Chondrocyte (in vitro differentiated cells): ENCODE measurements at regions not wholly inside any gene's neighbourhood (a gene's known extent, or its start where the extent isn't known, plus 50 kb on each side); places are given as distances from the start of the nearest gene placed in this dataset.

Experiments
- DNase-seq: peaks from one replicate; pipeline ENCODE4 v3.0.0; 2021; ENCODE audit warnings: mixed read lengths, low spot score
- H3K27ac Mint-ChIP-seq: one replicate; pipeline ENCODE4 v1.8.0; 2021; ENCODE audit warnings: mild to moderate bottlenecking, moderate library complexity, mixed read lengths; ENCODE audit not compliant: unreplicated experiment
- H3K27me3 Mint-ChIP-seq: 2 replicates; pipeline ENCODE4 v1.8.0; 2021; ENCODE audit warnings: low read depth, mixed read lengths
- H3K36me3 Mint-ChIP-seq: 2 replicates; pipeline ENCODE4 v1.8.0; 2021; ENCODE audit warnings: low read depth, mixed read lengths
- H3K4me1 Mint-ChIP-seq: 2 replicates; pipeline ENCODE4 v1.8.0; 2021; ENCODE audit warnings: low read depth, mild to moderate bottlenecking, mixed read lengths
- H3K4me3 Mint-ChIP-seq: one replicate; pipeline ENCODE4 v1.8.0; 2021; ENCODE audit warnings: mild to moderate bottlenecking, moderate library complexity, mixed read lengths; ENCODE audit not compliant: unreplicated experiment
- H3K9me3 Mint-ChIP-seq: 2 replicates; pipeline ENCODE4 v1.8.0; 2021; ENCODE audit warnings: low read depth, mixed read lengths
- CTCF ChIP-seq: fragments of 200-600 bp; sonication (generic); IDR thresholded peaks from 2 replicates; pipeline ENCODE4 v1.5.0; 2021; ENCODE audit warnings: antibody characterized with exemption, mild to moderate bottlenecking, moderate library complexity

- Mint-ChIP-seq H3K9me3 (peaks cover 6% of the 10 kb centered on the region), H3K27me3 (peaks cover 1% of the 10 kb centered on the region), H3K4me1 (peaks cover 4% of the 10 kb centered on the region), H3K4me3 (no peak overlapping the region), H3K36me3 (no peaks in the 10 kb centered on the region), H3K27ac (no peak overlapping the region)
- peak; percentile 52 for TF ChIP-seq CTCF
- DNase-seq: no peak
These were observed 605.1 kb downstream of the KCTD8 start for GRCh38 chr4:43843501-43843900.

- peaks cover 6% of the 10 kb centered on the region for H3K9me3 Mint-ChIP-seq
- H3K27me3 Mint-ChIP-seq: no peaks in the 10 kb centered on the region
- no peaks in the 10 kb centered on the region for H3K36me3 Mint-ChIP-seq
- peak; percentile 91 for DNase-seq
- H3K27ac Mint-ChIP-seq: no peak overlapping the region
- peaks cover 4% of the 10 kb centered on the region for H3K4me1 Mint-ChIP-seq
- H3K4me3 Mint-ChIP-seq: no peak overlapping the region
- no peak for TF ChIP-seq CTCF
These were observed 602.5 kb downstream of the KCTD8 start for GRCh38 chr4:43846111-43846587.

GRCh38 chr4:43853565-43854264 is 594.9 kb downstream of the KCTD8 start:
- Mint-ChIP-seq H3K27ac (no peak overlapping the region), H3K4me3 (no peak overlapping the region), H3K9me3 (peaks cover 6% of the 10 kb centered on the region), H3K4me1 (no peaks in the 10 kb centered on the region), H3K27me3 (no peaks in the 10 kb centered on the region), H3K36me3 (no peaks in the 10 kb centered on the region)
- no peak for DNase-seq
- no peak for TF ChIP-seq CTCF

- no peak for TF ChIP-seq CTCF
- no peak for DNase-seq
- no peaks in the 10 kb centered on the region for H3K27me3 Mint-ChIP-seq
- no peaks in the 10 kb centered on the region for H3K36me3 Mint-ChIP-seq
- H3K9me3 Mint-ChIP-seq: peaks cover 6% of the 10 kb centered on the region
- no peaks in the 10 kb centered on the region for H3K4me1 Mint-ChIP-seq
- H3K27ac Mint-ChIP-seq: no peak overlapping the region
- H3K4me3 Mint-ChIP-seq: no peak overlapping the region
These were observed 593.3 kb downstream of the KCTD8 start for GRCh38 chr4:43855283-43855682.

- no peak for DNase-seq
- Mint-ChIP-seq H3K36me3 (no peaks in the 10 kb centered on the region), H3K9me3 (peaks cover 7% of the 10 kb centered on the region), H3K27me3 (peaks cover 4% of the 10 kb centered on the region), H3K27ac (no peak overlapping the region), H3K4me1 (no peaks in the 10 kb centered on the region), H3K4me3 (no peak overlapping the region)
- no peak for TF ChIP-seq CTCF
These were observed 583.9 kb downstream of the KCTD8 start for GRCh38 chr4:43864616-43865146.
